Suppressor macrophage (primary cell): ENCODE measurements at regions not wholly inside any gene's neighbourhood (a gene's known extent, or its start where the extent isn't known, plus 50 kb on each side); places are given as distances from the start of the nearest gene placed in this dataset.
A peak's percentile ranks its signal among the peaks of the same experiment; 100 is the strongest.
"Not testable (repeated sequence)": the region's sequence is repeated elsewhere in the genome, so short reads cannot be mapped to it uniquely, and the experiment has no call there.

Experiments used
- DNase-seq, 4 experiments: peaks; one replicate each; pipeline ENCODE4 v3.0.0-alpha.2; 2020 to 2022

GRCh38 chr9:138174954-138175353 is 297.4 kb downstream of the CACNA1B start:
- DNase-seq: not testable (repeated sequence)

GRCh38 chr9:138175354-138175753 is 297.8 kb downstream of the CACNA1B start:
- DNase-seq: not testable (repeated sequence)

GRCh38 chr9:138177091-138177490 is 299.5 kb downstream of the CACNA1B start:
- DNase-seq: not testable (repeated sequence)

GRCh38 chr9:138179003-138179402 is 301.4 kb downstream of the CACNA1B start:
- DNase-seq: not testable (repeated sequence)

- not testable (repeated sequence) for DNase-seq
These were observed 302.1 kb downstream of the CACNA1B start for GRCh38 chr9:138179671-138180070.

GRCh38 chr9:138181963-138182362 is 304.4 kb downstream of the CACNA1B start:
- DNase-seq: not testable (repeated sequence)

GRCh38 chr9:138197156-138197555 is 319.6 kb downstream of the CACNA1B start:
- not testable (repeated sequence) for DNase-seq

- DNase-seq: not testable (repeated sequence)
These were observed 321.4 kb downstream of the CACNA1B start for GRCh38 chr9:138198963-138199362.

GRCh38 chr9:138199917-138200316 is 322.3 kb downstream of the CACNA1B start:
- not testable (repeated sequence) for DNase-seq

GRCh38 chr9:138200481-138201142 is 323.0 kb downstream of the CACNA1B start:
- DNase-seq: not testable (repeated sequence)

GRCh38 chr9:138201167-138201889 is 323.7 kb downstream of the CACNA1B start:
- DNase-seq: not testable (repeated sequence)

- DNase-seq: not testable (repeated sequence)
These were observed 324.5 kb downstream of the CACNA1B start for GRCh38 chr9:138202043-138202442.

- DNase-seq: not testable (repeated sequence)
These were observed 325.7 kb downstream of the CACNA1B start for GRCh38 chr9:138203304-138203703.

- DNase-seq: not testable (repeated sequence)
These were observed 326.3 kb downstream of the CACNA1B start for GRCh38 chr9:138203872-138204271.

- not testable (repeated sequence) for DNase-seq
These were observed 328.5 kb downstream of the CACNA1B start for GRCh38 chr9:138206108-138206507.

- not testable (repeated sequence) for DNase-seq
These were observed 330.0 kb downstream of the CACNA1B start for GRCh38 chr9:138207300-138208179.

GRCh38 chr9:138209071-138209644 is 331.6 kb downstream of the CACNA1B start:
- not testable (repeated sequence) for DNase-seq

GRCh38 chr9:138210388-138210986 is 332.9 kb downstream of the CACNA1B start:
- peak; percentile 8 to 65 (median 29) for DNase-seq

GRCh38 chr9:138211070-138211469 is 333.5 kb downstream of the CACNA1B start:
- not testable (repeated sequence) for DNase-seq

GRCh38 chr9:138211544-138212219 is 334.1 kb downstream of the CACNA1B start:
- not testable (repeated sequence) for DNase-seq

- not testable (repeated sequence) for DNase-seq
These were observed 335.2 kb downstream of the CACNA1B start for GRCh38 chr9:138212811-138213210.
